ENCODE measurements at regions not wholly inside any gene's neighbourhood (a gene's known extent, or its start where the extent isn't known, plus 50 kb on each side); places are given as distances from the start of the nearest gene placed in this dataset.
A peak's percentile ranks its signal among the peaks of the same experiment; 100 is the strongest.

DNA sequence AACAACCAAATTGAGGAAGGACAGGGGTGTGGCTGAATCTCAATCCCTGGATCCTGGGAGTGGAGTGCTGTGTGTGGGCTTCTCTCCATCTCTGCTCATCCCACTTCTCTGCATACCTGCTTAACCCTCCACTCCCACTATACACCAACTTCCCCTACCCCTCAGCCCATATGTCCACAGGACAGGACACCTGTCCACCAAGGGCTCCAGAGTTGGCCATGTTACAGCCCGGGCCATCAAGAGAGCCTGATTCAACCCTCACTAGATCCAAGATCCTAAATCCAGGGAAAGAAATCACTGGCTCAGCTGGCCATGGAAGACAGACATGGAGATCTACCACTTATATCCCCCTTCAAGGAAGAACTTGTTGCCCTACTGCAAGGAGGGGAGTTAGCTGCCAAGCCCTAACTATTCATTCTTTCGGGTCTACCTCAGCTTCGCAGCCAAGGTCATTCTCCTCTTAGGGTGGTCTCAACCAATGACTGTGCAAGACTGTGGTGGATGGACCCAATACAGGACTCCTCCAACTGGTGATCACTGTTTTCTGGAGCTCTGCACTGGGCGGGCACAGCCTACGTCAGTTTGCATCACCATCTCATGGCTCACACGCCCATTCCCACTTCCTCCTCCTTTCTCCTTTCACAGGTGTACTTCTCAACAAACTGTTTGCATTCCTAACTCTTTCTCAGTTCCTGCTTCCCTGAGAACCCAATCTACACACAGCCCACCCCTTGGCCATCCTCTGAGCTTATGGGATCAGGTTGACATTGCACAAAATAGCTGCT, 53.7 kb upstream of the ZBTB43 start:
- peak overlapping the region; percentile 68 for H3K27ac Mint-ChIP-seq
- peaks cover 61% of the 10 kb centered on the region for H3K27me3 Mint-ChIP-seq
- no peak for ATAC-seq

GRCh38 chr9:126752376-126752775, 52.5 kb upstream of the ZBTB43 start:
- H3K4me3 Mint-ChIP-seq, result no peak overlapping the region
- ATAC-seq, result no peak
- DNase-seq, result no peak
- H3K4me1 Mint-ChIP-seq, result peaks cover 9% of the 10 kb centered on the region
- H3K27ac Mint-ChIP-seq, result no peak overlapping the region
- peaks cover 55% of the 10 kb centered on the region for H3K27me3 Mint-ChIP-seq
- no peaks in the 10 kb centered on the region for H3K9me3 ChIP-seq (ENCODE audit: control insufficient read depth, low read length, poor library complexity, severe bottlenecking)
- H3K36me3 Mint-ChIP-seq (ENCODE audit: low read depth), result peaks cover 7% of the 10 kb centered on the region

More for the DNA sequence above, 53.7 kb upstream of the ZBTB43 start:
- no peaks in the 10 kb centered on the region for H3K9me3 ChIP-seq (ENCODE audit: control insufficient read depth, low read length, poor library complexity, severe bottlenecking)
- H3K36me3 Mint-ChIP-seq (ENCODE audit: low read depth), result peaks cover 7% of the 10 kb centered on the region
- peaks cover 14% of the 10 kb centered on the region for H3K4me1 Mint-ChIP-seq
- DNase-seq, result no peak
- no peak overlapping the region for H3K4me3 Mint-ChIP-seq

DNA sequence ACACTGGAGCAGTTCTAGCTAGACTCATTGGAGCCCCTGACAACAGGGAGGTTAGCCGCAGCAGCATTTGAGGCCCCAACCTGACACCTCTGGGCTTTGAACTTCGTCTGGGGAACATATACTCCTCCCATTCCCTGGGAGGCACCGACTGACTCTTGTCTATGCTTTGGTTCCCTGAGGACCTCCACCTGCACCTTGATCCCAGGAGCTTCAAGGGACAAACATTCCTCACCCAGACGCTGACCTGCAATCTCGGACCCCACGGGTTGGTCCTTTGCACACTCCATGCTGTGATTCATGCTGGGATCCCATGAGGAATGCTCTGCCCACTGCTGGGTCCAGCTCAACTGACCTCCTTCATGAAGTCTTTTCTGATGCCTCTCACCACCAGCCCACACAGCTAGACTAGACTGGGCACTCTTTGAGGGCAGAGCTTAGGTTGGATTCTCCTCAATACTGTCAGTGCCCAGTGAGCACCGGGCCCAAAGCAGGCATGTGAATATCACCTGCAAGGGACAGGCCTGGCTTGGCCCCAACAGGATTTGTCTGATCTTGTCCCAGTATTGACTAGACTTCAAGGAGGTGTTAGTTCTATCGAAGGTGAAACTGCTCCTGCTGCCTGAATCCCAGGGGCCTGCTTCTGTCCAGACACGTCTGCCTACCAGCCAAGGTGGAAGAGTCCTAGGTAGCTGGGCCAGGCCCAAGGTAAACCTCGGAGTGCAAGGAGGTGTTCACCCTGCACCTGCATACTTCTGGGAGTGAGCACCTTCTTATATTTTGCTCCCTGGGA, 51.8 kb upstream of the ZBTB43 start:
- Mint-ChIP-seq H3K4me3 (no peak overlapping the region), H3K36me3 (ENCODE audit: low read depth) (peaks cover 4% of the 10 kb centered on the region), H3K4me1 (peaks cover 4% of the 10 kb centered on the region), H3K27me3 (peaks cover 50% of the 10 kb centered on the region), H3K27ac (no peak overlapping the region)
- ATAC-seq (no peak), DNase-seq (no peak)
- H3K9me3 ChIP-seq (ENCODE audit: control insufficient read depth, low read length, poor library complexity, severe bottlenecking), result no peaks in the 10 kb centered on the region

- DNase-seq, result no peak
- H3K36me3 Mint-ChIP-seq (ENCODE audit: low read depth), result peaks cover 4% of the 10 kb centered on the region
- H3K27me3 Mint-ChIP-seq, result peaks cover 47% of the 10 kb centered on the region
- no peak for ATAC-seq
- no peaks in the 10 kb centered on the region for H3K9me3 ChIP-seq (ENCODE audit: control insufficient read depth, low read length, poor library complexity, severe bottlenecking)
- no peaks in the 10 kb centered on the region for H3K4me1 Mint-ChIP-seq
- no peak overlapping the region for H3K27ac Mint-ChIP-seq
- no peak overlapping the region for H3K4me3 Mint-ChIP-seq
These were observed 50.2 kb upstream of the ZBTB43 start for GRCh38 chr9:126754436-126755316.

Data from T-helper 17 cell (primary cell).